ENCODE measurements at regions not wholly inside any gene's neighbourhood (a gene's known extent, or its start where the extent isn't known, plus 50 kb on each side); places are given as distances from the start of the nearest gene placed in this dataset.

GRCh38 chr5:82417776-82418607 is 139.8 kb upstream of the RPS23 start:
- TF ChIP-seq CTCF (IDR thresholded peaks at IDR 0.05) (no peak), POLR2A (IDR thresholded peaks at IDR 0.05) (no peak)

All from body of pancreas (tissue), 4 donors.